GM12873 (cell line): ENCODE measurements at regions not wholly inside any gene's neighbourhood (a gene's known extent, or its start where the extent isn't known, plus 50 kb on each side); places are given as distances from the start of the nearest gene placed in this dataset.

Experiments
- CTCF ChIP-seq: IDR thresholded peaks from 2 replicates; pipeline ENCODE4 v1.5.1; 2012; ENCODE audit warnings: low read depth, mild to moderate bottlenecking, moderate library complexity, low read length, control low read depth; ENCODE audit not compliant: insufficient read depth; ENCODE audit errors: missing control alignments

GRCh38 chr12:92070054-92070863 lies 75.4 kb downstream of the BTG1 start:
- no peak for TF ChIP-seq CTCF

- no peak for TF ChIP-seq CTCF
These were observed 77.2 kb downstream of the BTG1 start for GRCh38 chr12:92068459-92068858.

GRCh38 chr12:92065639-92066038 lies 80.0 kb downstream of the BTG1 start:
- TF ChIP-seq CTCF = no peak

- no peak for TF ChIP-seq CTCF
These were observed 80.6 kb downstream of the BTG1 start for GRCh38 chr12:92065018-92065499.

GRCh38 chr12:92064422-92064821 lies 81.2 kb downstream of the BTG1 start:
- no peak for TF ChIP-seq CTCF

- no peak for TF ChIP-seq CTCF
These were observed 82.0 kb downstream of the BTG1 start for GRCh38 chr12:92063641-92064040.

- no peak for TF ChIP-seq CTCF
These were observed 82.8 kb downstream of the BTG1 start for GRCh38 chr12:92062539-92063493.
